ENCODE measurements at regions not wholly inside any gene's neighbourhood (a gene's known extent, or its start where the extent isn't known, plus 50 kb on each side); places are given as distances from the start of the nearest gene placed in this dataset.

DNA sequence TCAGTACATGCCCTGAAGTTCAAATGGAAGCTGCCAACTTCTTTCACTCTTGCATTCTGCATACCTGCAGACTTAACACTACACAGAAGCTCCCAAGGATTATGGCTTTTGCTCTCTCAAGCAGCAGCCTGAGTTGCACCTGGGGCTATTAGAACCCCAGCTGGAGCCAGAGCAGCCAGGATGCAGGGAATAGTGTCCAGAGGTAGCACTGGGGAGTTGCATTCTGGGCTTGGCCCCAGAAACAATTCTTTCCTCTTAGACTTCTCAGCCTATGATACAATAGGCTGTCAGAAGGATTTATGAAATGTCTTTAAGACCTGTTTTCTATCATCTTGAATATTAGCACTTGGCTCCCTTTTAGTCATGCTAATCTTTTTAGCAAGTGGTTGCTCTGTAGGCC is 886.7 kb upstream of the GHITM start:
- H2BK20ac ChIP-seq (ENCODE audit: low read length) = no peak overlapping the region
- no peaks in the 10 kb centered on the region for H3K23me2 ChIP-seq (ENCODE audit: low read depth, low read length)
- H2BK120ac ChIP-seq (replicated peaks; ENCODE audit: low read depth, low read length) = no peak overlapping the region
- H2BK12ac ChIP-seq (ENCODE audit: low read depth, low read length) = no peak overlapping the region
- H3K4me1 ChIP-seq (replicated peaks in 1 of 4; ENCODE audit: control insufficient read depth in 3 of 4, insufficient read depth in 4 of 4, low read length in 3 of 4) = no peaks in the 10 kb centered on the region
- no peaks in the 10 kb centered on the region for H3K79me2 ChIP-seq (ENCODE audit: control insufficient read depth in 1 of 2, insufficient read depth in 2 of 2, low read length in 2 of 2)
- H3K14ac ChIP-seq (ENCODE audit: insufficient read length) = no peak overlapping the region
- no peak overlapping the region for H3K23ac ChIP-seq (ENCODE audit: insufficient read length)
- no peak overlapping the region for H3K4me3 ChIP-seq (ENCODE audit: extremely low read depth in 1 of 4, insufficient read depth in 2 of 4, low read depth in 3 of 4, low read length in 4 of 4)
- FAIRE-seq = no peak
- ChIA-PET POLR2A (ENCODE audit: partially characterized antibody) (no interaction called here), CTCF (ENCODE audit: partially characterized antibody) (no interaction called here)
- H3K4ac ChIP-seq (replicated peaks; ENCODE audit: insufficient read length, low read depth, low read length) = no peak overlapping the region
- no peaks in the 10 kb centered on the region for H3K36me3 ChIP-seq (ENCODE audit: control insufficient read depth in 2 of 4, insufficient read depth in 4 of 4, low read length in 3 of 4)
- no peak overlapping the region for H4K5ac ChIP-seq (ENCODE audit: insufficient read length, low read depth, low read length)
- H3K9ac ChIP-seq (replicated peaks in 1 of 4; ENCODE audit: extremely low read depth in 1 of 4, low read depth in 3 of 4, low read length in 3 of 4) = no peak overlapping the region
- no peak overlapping the region for H2BK15ac ChIP-seq (ENCODE audit: low read length)
- peaks cover 0 to 1% (median 0%) of the 10 kb centered on the region in 4 experiments; a peak in 1 of 7 replicates for H3K27me3 ChIP-seq (replicated peaks in 1 of 4; ENCODE audit: control insufficient read depth in 3 of 4, extremely low read depth in 1 of 4, insufficient read depth in 3 of 4, low read length in 3 of 4)
- no peak overlapping the region for H3K56ac ChIP-seq (replicated peaks; ENCODE audit: insufficient read length, low read depth, low read length)
- H3K27ac ChIP-seq (ENCODE audit: low read depth, low read length) = no peak overlapping the region
- H4K91ac ChIP-seq (replicated peaks; ENCODE audit: insufficient read length, low read length) = no peak overlapping the region
- H3K79me1 ChIP-seq (ENCODE audit: low read depth, low read length) = no peaks in the 10 kb centered on the region
- H2AFZ ChIP-seq (ENCODE audit: low read length) = no peak overlapping the region
- H3K18ac ChIP-seq (ENCODE audit: extremely low read depth, low read length) = no peak overlapping the region
- no peak overlapping the region for H2AK5ac ChIP-seq (ENCODE audit: low read depth, low read length)
- H3K4me2 ChIP-seq (ENCODE audit: insufficient read depth in 1 of 2, low read depth in 2 of 2, low read length in 2 of 2) = no peak overlapping the region
- no peaks in the 10 kb centered on the region for H4K20me1 ChIP-seq (replicated peaks in 1 of 2; ENCODE audit: control insufficient read depth in 1 of 2, insufficient read depth in 2 of 2, low read length in 2 of 2)
- no peak overlapping the region for H2BK5ac ChIP-seq (ENCODE audit: low read depth, low read length)
- peaks cover 9 to 21% of the 10 kb centered on the region in 2 experiments for H3K9me3 ChIP-seq (ENCODE audit: insufficient read depth in 2 of 2, low read depth in 1 of 2, low read length in 1 of 2)
- no peak for DNase-seq (ENCODE audit: low read depth in 1 of 2, low spot score in 2 of 2)
- H4K8ac ChIP-seq (ENCODE audit: extremely low read depth, insufficient read depth, low read length) = no peak overlapping the region
- TF ChIP-seq JUND (IDR thresholded peaks at IDR 0.05; ENCODE audit: low read length) (no peak), PHF8 (conservative IDR thresholded peaks at IDR 0.05; ENCODE audit: low read depth, low read length) (no peak), BACH1 (IDR thresholded peaks at IDR 0.05; ENCODE audit: low read length) (no peak), ZNF274 (IDR thresholded peaks at IDR 0.05; ENCODE audit: borderline replicate concordance, extremely low read depth, low read length) (no peak), SP4 (IDR thresholded peaks at IDR 0.05; ENCODE audit: low read length) (no peak), SUZ12 (IDR thresholded peaks at IDR 0.05; ENCODE audit: low read length) (no peak), CEBPB (IDR thresholded peaks at IDR 0.05; ENCODE audit: low read depth, low read length) (no peak), KDM4A (IDR thresholded peaks at IDR 0.05; ENCODE audit: low read depth, low read length, severe bottlenecking) (no peak), SIN3A (conservative IDR thresholded peaks at IDR 0.05 in 1 of 2, IDR thresholded peaks at IDR 0.05 in 1 of 2; ENCODE audit: low read depth in 1 of 2, low read length in 2 of 2) (no peak)
- TF ChIP-seq, protein P1, sequence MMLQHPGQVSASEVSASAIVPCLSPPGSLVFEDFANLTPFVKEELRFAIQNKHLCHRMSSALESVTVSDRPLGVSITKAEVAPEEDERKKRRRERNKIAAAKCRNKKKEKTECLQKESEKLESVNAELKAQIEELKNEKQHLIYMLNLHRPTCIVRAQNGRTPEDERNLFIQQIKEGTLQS (IDR thresholded peaks at IDR 0.05; ENCODE audit: insufficient read depth, low read depth, low read length) = no peak
